ENCODE measurements at regions not wholly inside any gene's neighbourhood (a gene's known extent, or its start where the extent isn't known, plus 50 kb on each side); places are given as distances from the start of the nearest gene placed in this dataset.

- TF ChIP-seq CTCF (tag by site-specific recombination; IDR thresholded peaks at IDR 0.05) (no peak), ZNF830 (tag by site-specific recombination; IDR thresholded peaks at IDR 0.05; ENCODE audit: low read depth) (no peak), ZBTB7A (tag by site-specific recombination; IDR thresholded peaks at IDR 0.05; ENCODE audit: low read depth) (no peak), ZNF501 (tag by site-specific recombination; IDR thresholded peaks at IDR 0.05) (no peak), ZFP37 (tag by site-specific recombination; IDR thresholded peaks at IDR 0.05) (no peak), KLF16 (tag by site-specific recombination; IDR thresholded peaks at IDR 0.05) (no peak), REPIN1 (tag by site-specific recombination; IDR thresholded peaks at IDR 0.05; ENCODE audit: low read depth) (no peak), SP2 (tag by site-specific recombination; IDR thresholded peaks at IDR 0.05) (no peak), ZNF548 (tag by site-specific recombination; IDR thresholded peaks at IDR 0.05) (no peak), ZNF560 (tag by site-specific recombination; IDR thresholded peaks at IDR 0.05; ENCODE audit: borderline replicate concordance) (no peak), ZNF24 (tag by site-specific recombination; IDR thresholded peaks at IDR 0.05) (no peak), ZEB2 (tag by site-specific recombination; IDR thresholded peaks at IDR 0.05) (no peak), ZNF324 (tag by site-specific recombination; IDR thresholded peaks at IDR 0.05) (no peak), ZNF157 (tag by site-specific recombination; IDR thresholded peaks at IDR 0.05) (no peak)
These were observed 80.6 kb downstream of the OTOR start for GRCh38 chr20:16828666-16829305.

Measured in HEK293 (cell line).